Stimulated activated CD8-positive, alpha-beta memory T cell treated with anti-CD3 and anti-CD28 coated beads, Interleukin-12 subunit alpha, Interleukin-12 subunit beta, amount 100 ng/mL, for 24 hours (primary cell): ENCODE measurements at regions not wholly inside any gene's neighbourhood (a gene's known extent, or its start where the extent isn't known, plus 50 kb on each side); places are given as distances from the start of the nearest gene placed in this dataset.
"Not testable (repeated sequence)": the region's sequence is repeated elsewhere in the genome, so short reads cannot be mapped to it uniquely, and the experiment has no call there.

Experiments
- DNase-seq: peaks from one replicate; pipeline ENCODE4 v3.0.0-alpha.2; 2020; ENCODE audit errors: extremely low read depth

DNA sequence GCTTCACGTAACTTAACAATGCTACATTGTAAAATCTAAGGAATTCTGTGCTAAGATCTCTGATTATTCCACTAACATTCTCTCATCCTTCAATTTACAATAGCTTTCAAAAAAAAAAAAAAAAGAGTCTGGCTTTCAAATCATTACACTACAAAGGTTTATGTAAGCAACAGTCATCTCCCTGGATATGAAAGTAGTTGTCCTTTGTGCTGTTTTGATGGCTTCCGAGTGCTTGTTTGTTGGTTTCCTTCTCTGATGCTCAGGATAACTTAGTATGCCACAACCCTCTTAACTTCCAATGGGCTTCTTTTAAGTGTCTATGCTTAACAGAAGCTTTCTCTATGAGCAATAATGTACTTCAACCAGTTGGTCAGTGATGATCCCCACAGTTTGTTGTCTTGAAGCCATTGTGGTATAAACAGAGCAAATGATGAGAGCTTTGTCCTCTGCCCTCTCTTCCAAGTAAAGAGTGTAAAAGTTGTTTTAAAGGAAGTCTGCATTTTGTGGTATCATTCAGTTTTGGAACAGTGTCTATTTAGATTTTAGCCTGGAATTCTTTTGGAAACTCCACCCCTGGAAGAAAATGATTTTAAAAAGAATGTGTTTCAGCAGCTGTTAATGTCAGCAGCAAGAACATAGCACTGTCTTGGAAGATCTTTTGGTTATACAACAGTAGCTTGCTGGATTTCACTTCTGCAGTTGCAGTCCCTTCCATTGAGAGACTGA, 396.1 kb upstream of the RGS6 start:
- no peak for DNase-seq

GRCh38 chr14:71536927-71537772, 395.1 kb upstream of the RGS6 start:
- no peak for DNase-seq

DNA sequence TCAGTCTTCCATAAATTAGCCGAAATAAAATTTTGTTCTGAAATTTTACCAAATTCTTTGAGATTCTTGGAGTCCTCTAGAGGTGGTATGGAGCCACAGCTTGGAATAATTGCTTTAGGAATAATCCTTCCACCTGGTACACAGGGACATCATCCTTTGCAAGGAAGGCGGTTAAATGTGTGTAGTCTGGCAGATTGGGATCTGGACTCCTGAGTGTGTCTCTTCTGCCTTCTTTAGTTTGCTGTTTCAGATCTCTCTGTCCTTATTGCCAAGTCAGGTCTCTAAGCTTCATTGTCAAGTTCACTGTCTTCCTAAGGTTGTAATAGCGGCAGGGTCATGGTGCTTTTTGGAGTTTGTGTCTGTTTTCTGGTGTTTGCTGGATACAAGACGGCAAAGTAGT, 393.9 kb upstream of the RGS6 start:
- DNase-seq = no peak

DNA sequence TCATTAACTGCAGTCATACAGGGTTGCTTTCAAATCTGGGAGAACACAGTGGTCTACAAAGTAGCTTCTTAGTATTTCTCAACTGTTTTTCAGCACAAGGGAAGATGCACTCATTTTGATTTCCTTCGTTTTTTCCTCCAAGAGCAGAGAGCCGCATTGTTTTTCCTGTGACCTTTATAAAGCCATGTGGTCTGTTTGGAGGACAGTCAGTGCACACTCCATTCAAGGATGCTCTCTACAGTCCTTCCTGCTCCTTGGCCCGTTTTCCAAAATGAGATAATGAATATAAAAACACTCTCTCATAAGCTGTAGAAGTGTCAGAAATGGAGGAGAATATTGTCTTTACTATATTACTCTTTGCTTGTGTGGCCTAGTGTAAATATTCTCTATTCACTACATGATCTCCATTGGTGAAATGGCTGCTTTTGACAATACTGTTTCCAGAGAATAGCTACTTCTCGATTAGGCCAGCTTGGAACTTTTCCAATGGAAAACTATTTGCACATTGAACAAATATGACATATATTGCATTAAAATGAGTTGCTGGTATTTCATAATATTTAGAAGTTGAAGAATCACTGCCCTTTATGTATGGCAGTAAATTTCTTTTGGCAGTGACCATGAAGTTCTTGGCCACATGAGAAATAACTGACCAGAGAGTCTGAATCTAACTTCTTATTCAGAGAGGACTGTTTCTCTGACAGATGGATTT, 393.1 kb upstream of the RGS6 start:
- no peak for DNase-seq

- DNase-seq = no peak
Observed at GRCh38 chr14:71539650-71540285, 392.5 kb upstream of the RGS6 start.

DNA sequence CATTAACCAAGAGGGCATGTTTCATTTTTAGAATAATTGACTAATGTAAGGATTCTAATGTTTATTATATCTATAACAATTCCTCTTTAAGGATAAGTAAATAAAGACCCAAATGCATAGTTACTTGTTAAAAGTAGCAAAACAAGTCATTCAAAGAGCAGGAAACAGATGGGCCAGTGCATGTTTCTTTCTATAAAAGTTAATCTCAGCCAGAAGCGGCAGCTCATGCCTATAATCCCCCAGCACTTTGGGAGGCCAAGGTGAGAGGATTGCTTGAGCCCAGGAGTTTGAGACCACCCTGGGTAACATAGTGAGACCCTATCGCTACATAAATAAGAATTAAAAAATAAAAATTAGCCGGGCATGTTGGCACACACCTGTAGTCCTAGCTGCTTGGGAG, 391.0 kb upstream of the RGS6 start:
- no peak for DNase-seq

- no peak for DNase-seq
Observed at GRCh38 chr14:71541973-71542690, 390.1 kb upstream of the RGS6 start.

DNA sequence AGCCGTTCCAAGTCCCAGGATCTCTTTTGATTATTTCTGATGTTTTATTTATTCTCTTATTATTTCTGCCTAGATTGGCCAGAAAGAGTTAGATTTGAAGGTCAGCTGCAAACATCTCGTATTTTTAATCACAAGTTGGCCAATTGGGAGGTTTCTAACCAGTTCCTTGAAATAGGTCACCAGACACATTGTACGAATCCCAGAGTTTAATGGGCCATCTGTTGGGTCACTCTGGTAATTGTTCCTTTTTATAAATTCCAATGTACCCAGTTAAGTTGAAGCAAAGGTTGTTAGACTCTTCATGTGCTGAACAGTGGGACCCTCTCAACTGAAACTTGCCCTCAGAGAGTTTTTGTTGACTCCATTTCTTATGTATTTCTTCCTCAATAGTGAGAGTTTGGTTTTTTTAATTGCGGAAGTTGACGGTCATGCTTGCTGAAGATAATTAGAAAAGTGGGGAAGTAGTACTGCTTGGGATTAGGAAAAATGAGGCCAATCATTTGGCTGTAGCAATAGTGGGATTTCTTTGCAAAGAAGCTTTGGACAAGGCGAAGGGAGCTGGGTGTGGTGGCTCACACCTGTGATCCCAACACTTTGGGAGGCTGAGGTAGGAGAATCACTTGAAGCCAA, 382.7 kb upstream of the RGS6 start:
- DNase-seq = no peak

DNA sequence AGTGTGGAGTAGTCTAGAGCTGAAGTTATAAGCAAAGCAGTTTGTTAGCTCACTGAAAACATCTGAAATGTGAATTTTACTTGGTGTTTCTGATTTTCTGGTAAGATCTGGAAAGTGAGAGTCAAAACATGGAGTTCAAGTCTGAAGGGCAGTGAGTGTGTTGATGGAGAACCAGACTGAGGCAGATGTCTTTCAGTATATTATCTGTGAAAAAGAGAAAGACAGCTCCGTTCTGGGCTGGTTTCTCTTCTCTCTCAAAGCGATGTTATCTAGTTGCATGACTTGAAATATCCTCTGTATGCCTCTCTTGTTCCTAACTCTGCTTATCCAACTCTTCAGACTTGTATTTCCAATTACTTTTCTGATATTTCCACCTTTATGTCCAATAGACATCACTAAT, 381.9 kb upstream of the RGS6 start:
- no peak for DNase-seq

GRCh38 chr14:71551291-71551950, 380.8 kb upstream of the RGS6 start:
- DNase-seq = no peak

GRCh38 chr14:71552809-71553208, 379.4 kb upstream of the RGS6 start:
- no peak for DNase-seq

- no peak for DNase-seq
Observed at GRCh38 chr14:71553779-71554178, 378.4 kb upstream of the RGS6 start.

DNA sequence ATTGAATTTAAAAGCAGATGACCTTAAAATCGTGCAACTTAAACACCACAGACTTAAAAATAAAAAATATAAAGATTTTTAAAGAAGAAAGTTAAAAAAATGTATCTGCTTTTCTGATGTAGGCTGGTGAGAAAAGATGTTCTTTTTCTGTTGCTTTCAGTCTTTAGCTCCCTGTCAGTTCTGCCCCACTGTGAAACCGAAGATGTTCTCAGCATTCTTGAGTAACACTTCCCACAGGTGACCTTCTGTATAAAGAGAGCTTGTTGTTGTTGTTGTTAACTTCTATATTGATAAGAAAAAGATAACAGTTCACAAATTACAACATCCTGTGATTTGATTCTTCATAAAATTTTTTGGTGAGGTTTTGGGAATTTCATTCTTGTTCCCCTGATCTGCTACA, 377.9 kb upstream of the RGS6 start:
- no peak for DNase-seq

DNA sequence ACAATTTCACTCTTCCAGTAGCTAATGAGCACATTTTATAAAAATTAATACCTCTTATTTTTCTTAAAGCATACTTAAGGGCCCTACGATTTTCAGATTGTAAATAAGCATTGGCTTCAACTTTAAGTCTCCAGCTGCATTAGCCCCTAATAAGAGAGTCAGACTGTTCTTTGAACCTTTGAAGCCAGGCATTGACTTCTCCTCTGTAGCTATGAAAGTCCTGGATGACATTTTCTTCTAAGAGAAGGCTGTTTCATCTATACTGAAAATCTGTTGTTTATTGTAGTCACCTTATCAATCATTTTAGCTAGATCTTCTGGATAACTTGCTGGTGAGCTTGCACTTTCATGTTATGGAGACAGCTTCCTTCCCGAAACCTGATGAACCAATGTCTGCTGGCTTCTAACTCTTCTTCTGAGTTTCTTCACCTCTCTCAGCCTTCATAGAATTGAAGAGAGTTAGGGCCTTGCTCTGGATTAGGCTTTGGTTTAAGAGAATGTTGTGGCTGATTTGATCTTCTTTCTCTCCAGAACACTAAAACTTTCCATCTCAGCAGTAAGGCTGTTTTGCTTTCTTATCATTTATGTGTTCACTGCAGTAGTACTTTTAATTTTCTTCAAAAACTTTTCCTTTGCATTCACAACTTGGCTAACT, 377.1 kb upstream of the RGS6 start:
- DNase-seq = no peak

DNA sequence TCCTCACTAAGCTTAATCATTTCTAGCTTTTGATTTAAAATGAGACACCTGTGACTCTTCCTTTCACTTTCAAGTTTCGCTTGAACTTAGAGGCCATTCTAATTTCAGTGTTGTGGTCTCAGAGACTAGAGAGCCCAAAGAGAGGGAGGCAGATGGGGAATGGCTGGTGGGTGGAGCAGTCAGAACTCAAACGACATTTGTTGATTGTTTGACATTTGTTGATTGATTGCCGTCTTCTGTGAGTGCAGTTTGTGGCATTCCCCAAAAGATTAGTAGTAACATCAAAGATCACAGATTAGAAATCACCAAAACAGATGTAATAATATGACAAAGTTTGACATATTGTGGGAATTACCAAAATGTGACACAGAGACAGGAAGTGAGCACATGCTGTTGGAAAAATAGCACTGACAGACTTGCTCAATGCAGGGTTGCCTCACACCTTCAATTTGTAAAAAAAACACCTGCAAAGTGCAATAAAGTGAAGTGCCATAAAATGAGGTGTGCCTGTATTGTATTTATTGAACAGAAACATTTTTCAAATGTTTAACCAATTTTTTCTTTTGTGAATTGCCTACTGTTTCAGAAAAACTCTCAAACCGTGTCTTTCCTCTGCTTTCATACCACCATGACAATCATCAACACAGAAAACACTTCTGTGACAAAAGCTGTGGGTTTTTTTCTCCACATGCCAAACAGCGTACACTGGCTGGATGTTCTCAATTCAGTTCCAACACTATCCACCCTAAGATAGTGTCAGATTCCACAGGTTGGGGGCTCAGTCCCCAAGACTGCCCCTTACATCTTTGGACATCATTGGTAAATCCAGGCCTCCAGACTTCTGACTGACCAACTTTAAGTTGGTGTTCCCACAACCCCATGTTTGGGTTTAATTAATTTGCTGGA, 376.3 kb upstream of the RGS6 start:
- peak; percentile 41 for DNase-seq

DNA sequence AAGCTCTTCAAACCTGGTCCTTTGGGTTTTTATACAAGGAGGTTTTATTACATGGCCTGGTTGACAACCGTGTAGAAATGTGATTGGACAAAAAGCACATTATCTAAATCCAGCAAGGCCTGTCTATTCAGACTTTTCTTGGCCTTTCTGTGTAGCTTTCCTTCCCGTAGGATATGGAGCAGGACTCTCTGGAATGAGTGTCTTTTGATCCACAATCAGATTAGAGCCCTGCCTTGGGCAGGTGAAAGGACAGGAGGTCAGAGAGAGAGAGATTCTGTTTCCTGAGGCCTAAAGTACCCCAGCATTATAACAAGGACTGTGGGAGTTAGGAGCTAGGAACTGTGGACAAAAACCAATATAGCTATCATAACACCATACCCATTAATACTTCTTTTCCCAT, 375.5 kb upstream of the RGS6 start:
- DNase-seq = no peak

GRCh38 chr14:71557351-71557750, 374.9 kb upstream of the RGS6 start:
- DNase-seq = no peak

- DNase-seq = not testable (repeated sequence)
Observed at GRCh38 chr14:71558943-71559342, 373.3 kb upstream of the RGS6 start.

DNA sequence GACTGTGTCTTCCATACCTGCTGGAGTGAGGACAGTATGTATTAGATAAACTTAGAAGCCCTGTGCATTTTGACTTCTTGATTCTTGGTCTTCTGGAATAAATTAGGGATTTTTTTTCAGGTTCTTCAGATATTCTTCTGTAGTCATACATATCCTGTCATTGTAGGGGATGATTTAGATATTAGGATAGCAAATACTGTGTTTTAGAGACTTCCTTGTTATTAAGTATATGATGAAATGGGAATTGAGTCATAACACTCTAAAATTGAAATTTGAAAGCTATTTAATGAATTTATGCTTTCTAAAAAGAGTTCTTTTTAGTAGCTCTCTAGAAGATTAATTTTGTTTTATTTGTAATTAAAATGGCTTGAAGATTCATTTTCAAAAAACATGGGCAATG, 371.5 kb upstream of the RGS6 start:
- DNase-seq = no peak
